ENCODE measurements at regions not wholly inside any gene's neighbourhood (a gene's known extent, or its start where the extent isn't known, plus 50 kb on each side); places are given as distances from the start of the nearest gene placed in this dataset.

GRCh38 chr3:150105025-150105424, 134.3 kb upstream of the PFN2 start:
- no peak overlapping the region for H3K4me2 ChIP-seq (ENCODE audit: control insufficient read depth, extremely low read depth, insufficient read depth, low read depth, low read length)
- H3K79me2 ChIP-seq (ENCODE audit: control insufficient read depth, insufficient read depth, low read length), result no peaks in the 10 kb centered on the region
- H3K27ac ChIP-seq (ENCODE audit: control insufficient read depth, insufficient read depth, low read length), result no peak overlapping the region
- no peaks in the 10 kb centered on the region for H3K27me3 ChIP-seq (ENCODE audit: control insufficient read depth, extremely low read depth, insufficient read depth, low read length)
- DNase-seq (ENCODE audit: low read depth, low spot score) (no peak), FAIRE-seq (no peak)
- H2AFZ ChIP-seq (ENCODE audit: control insufficient read depth, low read length), result no peak overlapping the region
- dilution Hi-C loops (cut with MboI; ENCODE audit: extremely low pct_ligation_motif_present, low sequenced_read_pairs), result no loop called here
- H3K9me1 ChIP-seq (ENCODE audit: control insufficient read depth, extremely low read depth, insufficient read depth, low read length), result peaks cover 3% of the 10 kb centered on the region
- H3K9ac ChIP-seq (ENCODE audit: control insufficient read depth, extremely low read depth, insufficient read depth, low read length), result no peak overlapping the region
- H3K36me3 ChIP-seq (ENCODE audit: control insufficient read depth in 2 of 2, extremely low read depth in 1 of 2, insufficient read depth in 2 of 2, low read length in 2 of 2), result no peaks in the 10 kb centered on the region
- H3K4me3 ChIP-seq (ENCODE audit: control insufficient read depth in 2 of 3, extremely low read depth in 1 of 3, insufficient read depth in 2 of 3, low read depth in 1 of 3, low read length in 3 of 3), result no peak overlapping the region
- no peaks in the 10 kb centered on the region for H4K20me1 ChIP-seq (ENCODE audit: control insufficient read depth, extremely low read depth, insufficient read depth, low read length)
- TF ChIP-seq EZH2 (IDR thresholded peaks at IDR 0.05; ENCODE audit: low read length) (no peak), CTCF (optimal IDR thresholded peaks at IDR 0.05 in 1 of 3, IDR thresholded peaks at IDR 0.05 in 1 of 3, conservative IDR thresholded peaks at IDR 0.05 in 1 of 3; ENCODE audit: extremely low read depth in 1 of 3, insufficient read depth in 2 of 3, low read length in 3 of 3) (no peak)
- no peaks in the 10 kb centered on the region for H3K9me3 ChIP-seq (ENCODE audit: control insufficient read depth, low read depth, low read length)
- H3K4me1 ChIP-seq (ENCODE audit: control insufficient read depth, extremely low read depth, insufficient read depth, low read length), result peaks cover 8% of the 10 kb centered on the region

- TF ChIP-seq EZH2 (IDR thresholded peaks at IDR 0.05; ENCODE audit: low read length) (no peak), CTCF (optimal IDR thresholded peaks at IDR 0.05 in 1 of 3, IDR thresholded peaks at IDR 0.05 in 1 of 3, conservative IDR thresholded peaks at IDR 0.05 in 1 of 3; ENCODE audit: extremely low read depth in 1 of 3, insufficient read depth in 2 of 3, low read length in 3 of 3) (no peak)
- no peak overlapping the region for H3K4me2 ChIP-seq (ENCODE audit: control insufficient read depth, extremely low read depth, insufficient read depth, low read depth, low read length)
- H2AFZ ChIP-seq (ENCODE audit: control insufficient read depth, low read length), result no peak overlapping the region
- H3K79me2 ChIP-seq (ENCODE audit: control insufficient read depth, insufficient read depth, low read length), result no peaks in the 10 kb centered on the region
- DNase-seq (ENCODE audit: low read depth, low spot score), result no peak
- no peak for FAIRE-seq
- H3K4me3 ChIP-seq (ENCODE audit: control insufficient read depth in 2 of 3, extremely low read depth in 1 of 3, insufficient read depth in 2 of 3, low read depth in 1 of 3, low read length in 3 of 3), result no peak overlapping the region
- no peaks in the 10 kb centered on the region for H3K9me3 ChIP-seq (ENCODE audit: control insufficient read depth, low read depth, low read length)
- dilution Hi-C loops (cut with MboI; ENCODE audit: extremely low pct_ligation_motif_present, low sequenced_read_pairs), result no loop called here
- no peak overlapping the region for H3K27ac ChIP-seq (ENCODE audit: control insufficient read depth, insufficient read depth, low read length)
- peaks cover 8% of the 10 kb centered on the region for H3K4me1 ChIP-seq (ENCODE audit: control insufficient read depth, extremely low read depth, insufficient read depth, low read length)
- no peaks in the 10 kb centered on the region for H3K27me3 ChIP-seq (ENCODE audit: control insufficient read depth, extremely low read depth, insufficient read depth, low read length)
- no peak overlapping the region for H3K9ac ChIP-seq (ENCODE audit: control insufficient read depth, extremely low read depth, insufficient read depth, low read length)
- H3K9me1 ChIP-seq (ENCODE audit: control insufficient read depth, extremely low read depth, insufficient read depth, low read length), result peaks cover 3% of the 10 kb centered on the region
- H3K36me3 ChIP-seq (ENCODE audit: control insufficient read depth in 2 of 2, extremely low read depth in 1 of 2, insufficient read depth in 2 of 2, low read length in 2 of 2), result no peaks in the 10 kb centered on the region
- H4K20me1 ChIP-seq (ENCODE audit: control insufficient read depth, extremely low read depth, insufficient read depth, low read length), result no peaks in the 10 kb centered on the region
Measured at GRCh38 chr3:150104564-150104963, 133.9 kb upstream of the PFN2 start.
